ENCODE measurements at regions not wholly inside any gene's neighbourhood (a gene's known extent, or its start where the extent isn't known, plus 50 kb on each side); places are given as distances from the start of the nearest gene placed in this dataset.

GRCh38 chr13:76316998-76317527, 569.1 kb downstream of the KCTD12 start:
- Histone ChIP-seq H3K23ac (ENCODE audit: insufficient read length) (no peak overlapping the region), H2AFZ (ENCODE audit: low read length) (no peak overlapping the region)
- no peak for DNase-seq (ENCODE audit: low read depth in 1 of 2, low spot score in 2 of 2)

More at GRCh38 chr13:76316998-76317527, 569.1 kb downstream of the KCTD12 start:
- no peak overlapping the region for H3K18ac ChIP-seq (ENCODE audit: extremely low read depth, low read length)
- no peaks in the 10 kb centered on the region for H4K20me1 ChIP-seq (replicated peaks in 1 of 2; ENCODE audit: control insufficient read depth in 1 of 2, insufficient read depth in 2 of 2, low read length in 2 of 2)
- no peak overlapping the region for H3K4me3 ChIP-seq (ENCODE audit: extremely low read depth in 1 of 4, insufficient read depth in 2 of 4, low read depth in 3 of 4, low read length in 4 of 4)
- CTCF ChIA-PET (ENCODE audit: partially characterized antibody) = no interaction called here
- no peak overlapping the region for H4K5ac ChIP-seq (ENCODE audit: insufficient read length, low read depth, low read length)
- TF ChIP-seq TAF7 (optimal IDR thresholded peaks at IDR 0.05; ENCODE audit: borderline replicate concordance, low read depth, low read length) (no peak), GABPA (IDR thresholded peaks at IDR 0.05; ENCODE audit: borderline replicate concordance, insufficient read depth, low read length) (no peak), BACH1 (IDR thresholded peaks at IDR 0.05; ENCODE audit: low read length) (no peak), SP1 (IDR thresholded peaks at IDR 0.05; ENCODE audit: low read depth, low read length) (no peak), TAF1 (IDR thresholded peaks at IDR 0.05; ENCODE audit: low read depth, low read length) (no peak), ZNF274 (IDR thresholded peaks at IDR 0.05; ENCODE audit: borderline replicate concordance, extremely low read depth, low read length) (no peak), E2F6 (IDR thresholded peaks at IDR 0.05) (no peak), SRF (IDR thresholded peaks at IDR 0.05; ENCODE audit: low read depth, low read length) (no peak), MAX (IDR thresholded peaks at IDR 0.05) (no peak), HDAC6 (IDR thresholded peaks at IDR 0.05; ENCODE audit: low read depth, low read length) (no peak), JUND (IDR thresholded peaks at IDR 0.05; ENCODE audit: low read length) (no peak), SIN3A (conservative IDR thresholded peaks at IDR 0.05 in 1 of 2, IDR thresholded peaks at IDR 0.05 in 1 of 2; ENCODE audit: low read depth in 1 of 2, low read length in 2 of 2) (no peak), FOSL1 (IDR thresholded peaks at IDR 0.05; ENCODE audit: insufficient read depth, low read depth, low read length) (no peak), NANOG (IDR thresholded peaks at IDR 0.05; ENCODE audit: insufficient read depth, low read depth, low read length, poor library complexity, severe bottlenecking) (no peak)
- no peak for FAIRE-seq
- H3K14ac ChIP-seq (ENCODE audit: insufficient read length) = no peak overlapping the region
- no peak overlapping the region for H2BK15ac ChIP-seq (ENCODE audit: low read length)
- H3K36me3 ChIP-seq (ENCODE audit: control insufficient read depth in 2 of 4, insufficient read depth in 4 of 4, low read length in 3 of 4) = no peaks in the 10 kb centered on the region
- H3K4me2 ChIP-seq (ENCODE audit: insufficient read depth in 1 of 2, low read depth in 2 of 2, low read length in 2 of 2) = no peak overlapping the region
- H2BK12ac ChIP-seq (ENCODE audit: low read depth, low read length) = no peak overlapping the region
- no peak overlapping the region for H2BK5ac ChIP-seq (ENCODE audit: low read depth, low read length)
- H3K27ac ChIP-seq (ENCODE audit: low read depth, low read length) = no peak overlapping the region
- no peaks in the 10 kb centered on the region for H3K79me2 ChIP-seq (ENCODE audit: control insufficient read depth in 1 of 2, insufficient read depth in 2 of 2, low read length in 2 of 2)
- H3K56ac ChIP-seq (replicated peaks; ENCODE audit: insufficient read length, low read depth, low read length) = no peak overlapping the region
- H3K9me3 ChIP-seq (ENCODE audit: insufficient read depth in 2 of 2, low read depth in 1 of 2, low read length in 1 of 2) = no peaks in the 10 kb centered on the region
- H4K8ac ChIP-seq (ENCODE audit: extremely low read depth, insufficient read depth, low read length) = no peak overlapping the region
- H3K27me3 ChIP-seq (replicated peaks in 1 of 4; ENCODE audit: control insufficient read depth in 3 of 4, extremely low read depth in 1 of 4, insufficient read depth in 3 of 4, low read length in 3 of 4) = no peaks in the 10 kb centered on the region
- H2AK5ac ChIP-seq (ENCODE audit: low read depth, low read length) = no peak overlapping the region
- H2BK20ac ChIP-seq (ENCODE audit: low read length) = no peak overlapping the region
- no peak overlapping the region for H3K9ac ChIP-seq (replicated peaks in 1 of 4; ENCODE audit: extremely low read depth in 1 of 4, low read depth in 3 of 4, low read length in 3 of 4)
- H3K4me1 ChIP-seq (replicated peaks in 1 of 4; ENCODE audit: control insufficient read depth in 3 of 4, insufficient read depth in 4 of 4, low read length in 3 of 4) = no peaks in the 10 kb centered on the region
- H3K4ac ChIP-seq (replicated peaks; ENCODE audit: insufficient read length, low read depth, low read length) = no peak overlapping the region
- H3K79me1 ChIP-seq (ENCODE audit: low read depth, low read length) = no peaks in the 10 kb centered on the region
- POLR2A ChIA-PET (ENCODE audit: partially characterized antibody) = no interaction called here
- no peaks in the 10 kb centered on the region for H3K23me2 ChIP-seq (ENCODE audit: low read depth, low read length)
- H4K91ac ChIP-seq (replicated peaks; ENCODE audit: insufficient read length, low read length) = no peak overlapping the region
- no peak overlapping the region for H2BK120ac ChIP-seq (replicated peaks; ENCODE audit: low read depth, low read length)

Data from H1 (cell line).